ENCODE measurements at regions not wholly inside any gene's neighbourhood (a gene's known extent, or its start where the extent isn't known, plus 50 kb on each side); places are given as distances from the start of the nearest gene placed in this dataset.

DNA sequence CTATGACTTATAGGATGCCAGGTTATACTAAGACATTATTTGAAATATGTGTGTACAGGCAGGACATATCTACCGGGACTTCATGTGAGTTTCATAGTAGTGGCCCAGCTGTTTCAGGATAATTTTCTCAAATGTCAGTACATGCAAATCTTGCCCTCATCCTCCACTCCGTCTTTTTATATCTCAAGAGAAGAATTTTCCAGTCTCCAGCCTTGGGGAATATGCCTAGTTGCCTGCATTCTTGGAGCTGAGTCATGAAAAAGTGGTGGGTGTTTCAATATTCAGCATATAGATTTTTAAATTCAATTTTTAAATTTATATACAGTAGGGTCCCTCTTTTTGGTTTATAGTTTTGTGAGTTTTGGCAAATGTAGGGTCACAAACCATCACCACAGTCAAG lies 236.7 kb downstream of the OTUD1 start:
- intact Hi-C loops (cut with DNase I; ENCODE audit: low total_unique reads) = no loop called here
- Histone ChIP-seq H3K27ac (no peak overlapping the region), H3K36me3 (no peaks in the 10 kb centered on the region), H3K4me1 (no peaks in the 10 kb centered on the region), H3K9me3 (peaks cover 0 to 4% (median 0%) of the 10 kb centered on the region in 4 donors), H3K4me3 (no peak overlapping the region), H3K27me3 (peaks cover 0 to 3% (median 0%) of the 10 kb centered on the region in 3 donors)
- no peak for DNase-seq
- TF ChIP-seq EP300 (IDR thresholded peaks at IDR 0.05) = no peak
- no peak for TF ChIP-seq POLR2AphosphoS5 (IDR thresholded peaks at IDR 0.05)
- no peak for TF ChIP-seq POLR2A (IDR thresholded peaks at IDR 0.05)
- TF ChIP-seq, protein P1, sequence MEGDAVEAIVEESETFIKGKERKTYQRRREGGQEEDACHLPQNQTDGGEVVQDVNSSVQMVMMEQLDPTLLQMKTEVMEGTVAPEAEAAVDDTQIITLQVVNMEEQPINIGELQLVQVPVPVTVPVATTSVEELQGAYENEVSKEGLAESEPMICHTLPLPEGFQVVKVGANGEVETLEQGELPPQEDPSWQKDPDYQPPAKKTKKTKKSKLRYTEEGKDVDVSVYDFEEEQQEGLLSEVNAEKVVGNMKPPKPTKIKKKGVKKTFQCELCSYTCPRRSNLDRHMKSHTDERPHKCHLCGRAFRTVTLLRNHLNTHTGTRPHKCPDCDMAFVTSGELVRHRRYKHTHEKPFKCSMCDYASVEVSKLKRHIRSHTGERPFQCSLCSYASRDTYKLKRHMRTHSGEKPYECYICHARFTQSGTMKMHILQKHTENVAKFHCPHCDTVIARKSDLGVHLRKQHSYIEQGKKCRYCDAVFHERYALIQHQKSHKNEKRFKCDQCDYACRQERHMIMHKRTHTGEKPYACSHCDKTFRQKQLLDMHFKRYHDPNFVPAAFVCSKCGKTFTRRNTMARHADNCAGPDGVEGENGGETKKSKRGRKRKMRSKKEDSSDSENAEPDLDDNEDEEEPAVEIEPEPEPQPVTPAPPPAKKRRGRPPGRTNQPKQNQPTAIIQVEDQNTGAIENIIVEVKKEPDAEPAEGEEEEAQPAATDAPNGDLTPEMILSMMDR (IDR thresholded peaks at IDR 0.05) = no peak
- 77 to 91% (median 83%) methylated on average over 2 of the region's 2 CpGs for WGBS, 5 donors

DNA sequence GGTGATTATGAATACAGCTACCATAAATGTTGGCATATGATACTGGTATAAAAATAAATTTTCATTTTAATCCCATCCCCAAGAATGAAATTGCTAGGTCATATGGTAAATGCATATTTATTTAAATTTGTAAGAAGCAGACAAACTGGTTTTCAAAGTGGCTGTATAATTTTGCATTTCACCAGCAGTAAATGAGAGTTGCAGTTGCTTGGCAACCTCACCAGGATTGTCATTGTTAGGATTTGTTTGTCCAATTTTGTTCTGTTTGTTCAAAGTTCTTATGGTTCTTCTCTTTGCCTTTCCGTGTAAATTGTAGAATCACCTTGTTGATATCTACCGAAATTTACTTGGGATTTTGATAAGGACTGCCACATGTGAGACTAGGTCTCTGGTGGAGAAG lies 237.4 kb downstream of the OTUD1 start:
- TF ChIP-seq EP300 (IDR thresholded peaks at IDR 0.05) = no peak
- TF ChIP-seq, protein P1 (IDR thresholded peaks at IDR 0.05) = no peak
- TF ChIP-seq POLR2AphosphoS5 (IDR thresholded peaks at IDR 0.05) = no peak
- no peak for TF ChIP-seq POLR2A (IDR thresholded peaks at IDR 0.05)
- no peak overlapping the region for H3K27ac ChIP-seq
- no peaks in the 10 kb centered on the region for H3K4me1 ChIP-seq
- peaks cover 0 to 4% (median 0%) of the 10 kb centered on the region in 4 donors for H3K9me3 ChIP-seq
- intact Hi-C loops (cut with DNase I; ENCODE audit: low total_unique reads) = no loop called here
- peak in 1 of 2 donors; percentile 7 for DNase-seq
- peaks cover 0 to 3% (median 0%) of the 10 kb centered on the region in 3 donors for H3K27me3 ChIP-seq
- H3K36me3 ChIP-seq = no peaks in the 10 kb centered on the region
- no peak overlapping the region for H3K4me3 ChIP-seq
- 28 to 75% (median 41%) methylated on average over 2 of the region's 2 CpGs for WGBS, 5 donors

DNA sequence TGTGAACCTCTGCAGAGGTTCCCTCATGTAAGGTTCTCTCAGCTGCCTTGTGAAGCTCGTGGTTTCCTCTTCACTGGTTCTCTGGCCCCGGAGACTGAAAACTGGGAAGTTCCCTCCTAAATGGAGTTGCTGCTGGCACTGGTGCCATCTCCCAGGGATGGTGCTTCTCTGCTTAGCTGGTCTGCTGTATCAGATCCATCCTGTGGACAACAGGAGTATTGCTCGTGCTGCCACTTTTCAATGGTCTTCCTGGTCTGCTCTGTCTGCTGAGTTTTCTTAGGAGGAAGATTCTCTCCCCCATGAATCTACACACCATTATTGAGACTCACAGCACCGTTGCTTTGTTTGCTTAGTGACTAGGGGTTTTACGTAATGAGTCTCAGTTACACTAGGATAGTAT lies 247.8 kb downstream of the OTUD1 start:
- Histone ChIP-seq H3K4me3 (no peak overlapping the region), H3K9me3 (no peaks in the 10 kb centered on the region), H3K36me3 (no peaks in the 10 kb centered on the region), H3K4me1 (no peaks in the 10 kb centered on the region), H3K27me3 (no peaks in the 10 kb centered on the region), H3K27ac (no peak overlapping the region)
- intact Hi-C loops (cut with DNase I; ENCODE audit: low total_unique reads) = no loop called here
- no peak for DNase-seq
- 61 to 73% (median 68%) methylated on average over 5 of the region's 5 CpGs for WGBS, 5 donors
- TF ChIP-seq, protein P1 (IDR thresholded peaks at IDR 0.05) = no peak
- no peak for TF ChIP-seq POLR2AphosphoS5 (IDR thresholded peaks at IDR 0.05)
- no peak for TF ChIP-seq EP300 (IDR thresholded peaks at IDR 0.05)
- no peak for TF ChIP-seq POLR2A (IDR thresholded peaks at IDR 0.05)

DNA sequence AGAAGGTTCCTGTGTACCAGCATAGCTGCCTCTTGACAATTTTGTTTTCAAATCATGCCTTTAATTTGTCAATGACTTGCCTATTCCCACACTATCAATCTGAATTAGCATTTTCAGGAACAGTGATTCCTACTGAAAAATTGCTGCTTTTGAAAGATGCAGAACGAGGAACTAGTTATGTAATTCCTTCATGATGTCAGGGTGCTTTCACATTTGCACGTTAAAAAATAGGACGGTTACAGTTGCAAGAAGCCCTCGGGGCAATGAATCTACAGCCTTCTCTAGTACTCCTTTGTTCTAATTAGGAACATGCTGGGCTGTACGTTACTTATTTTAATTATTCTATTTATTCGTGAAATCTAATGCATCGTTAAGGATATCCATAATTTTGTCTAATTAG lies 253.9 kb downstream of the OTUD1 start:
- no peak overlapping the region for H3K4me3 ChIP-seq
- H3K9me3 ChIP-seq = peaks cover 0 to 4% (median 0%) of the 10 kb centered on the region in 4 donors
- H3K27ac ChIP-seq = no peak overlapping the region
- TF ChIP-seq EP300 (IDR thresholded peaks at IDR 0.05) (no peak), POLR2AphosphoS5 (IDR thresholded peaks at IDR 0.05) (no peak), POLR2A (IDR thresholded peaks at IDR 0.05) (no peak)
- TF ChIP-seq, protein P1 (IDR thresholded peaks at IDR 0.05) = no peak
- no peaks in the 10 kb centered on the region for H3K36me3 ChIP-seq
- H3K27me3 ChIP-seq = peaks cover 22 to 49% (median 36%) of the 10 kb centered on the region in 3 donors
- no peak for DNase-seq
- WGBS, 5 donors = 39 to 48% (median 41%) methylated on average over 7 of the region's 7 CpGs
- intact Hi-C loops (cut with DNase I; ENCODE audit: low total_unique reads) = no loop called here
- H3K4me1 ChIP-seq = peaks cover 11 to 29% (median 19%) of the 10 kb centered on the region in 4 donors
